Hepatocyte (in vitro differentiated cells): ENCODE measurements at regions not wholly inside any gene's neighbourhood (a gene's known extent, or its start where the extent isn't known, plus 50 kb on each side); places are given as distances from the start of the nearest gene placed in this dataset.

Source experiments
- EZH2 ChIP-seq: fragments of 200-600 bp; sonication (generic); IDR thresholded peaks from 2 replicates; pipeline ENCODE4 v1.6.1; 2016; ENCODE audit warnings: antibody characterized with exemption, mild to moderate bottlenecking, borderline replicate concordance
- EZH2phosphoT487 ChIP-seq: fragments of 200-600 bp; sonication (generic); IDR thresholded peaks from one replicate; pipeline ENCODE4 v1.6.1; 2018; ENCODE audit warnings: antibody characterized with exemption, mild to moderate bottlenecking, low read depth, moderate library complexity; ENCODE audit not compliant: unreplicated experiment, severe bottlenecking
- TF ChIP-seq, protein P1 (sequence below): fragments of 200-600 bp; sonication (generic); IDR thresholded peaks from 2 replicates; pipeline ENCODE4 v1.5.1; 2016; ENCODE audit warnings: antibody characterized with exemption, mild to moderate bottlenecking; ENCODE audit not compliant: poor library complexity

DNA sequence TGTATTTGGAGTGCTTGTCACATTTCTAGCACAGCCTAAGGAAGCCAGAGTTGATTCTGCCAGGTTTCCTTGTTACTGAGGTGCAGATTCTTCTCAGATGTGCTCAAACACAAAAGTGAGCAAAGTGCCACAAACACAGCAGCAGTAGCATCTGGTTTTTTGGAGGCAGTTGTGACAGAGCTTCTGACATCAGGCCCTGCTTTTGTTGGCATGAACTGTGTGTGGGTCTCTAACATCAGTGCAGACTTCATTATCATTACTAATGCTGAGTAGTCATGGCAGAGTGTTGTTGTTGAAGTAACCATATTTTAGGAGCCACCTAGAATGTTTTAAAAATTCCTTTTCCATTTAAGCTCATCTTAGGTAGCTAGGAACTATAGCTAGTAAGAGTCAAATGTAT is 656.6 kb downstream of the ANKRD50 start:
- TF ChIP-seq EZH2phosphoT487: no peak
- TF ChIP-seq, protein P1, sequence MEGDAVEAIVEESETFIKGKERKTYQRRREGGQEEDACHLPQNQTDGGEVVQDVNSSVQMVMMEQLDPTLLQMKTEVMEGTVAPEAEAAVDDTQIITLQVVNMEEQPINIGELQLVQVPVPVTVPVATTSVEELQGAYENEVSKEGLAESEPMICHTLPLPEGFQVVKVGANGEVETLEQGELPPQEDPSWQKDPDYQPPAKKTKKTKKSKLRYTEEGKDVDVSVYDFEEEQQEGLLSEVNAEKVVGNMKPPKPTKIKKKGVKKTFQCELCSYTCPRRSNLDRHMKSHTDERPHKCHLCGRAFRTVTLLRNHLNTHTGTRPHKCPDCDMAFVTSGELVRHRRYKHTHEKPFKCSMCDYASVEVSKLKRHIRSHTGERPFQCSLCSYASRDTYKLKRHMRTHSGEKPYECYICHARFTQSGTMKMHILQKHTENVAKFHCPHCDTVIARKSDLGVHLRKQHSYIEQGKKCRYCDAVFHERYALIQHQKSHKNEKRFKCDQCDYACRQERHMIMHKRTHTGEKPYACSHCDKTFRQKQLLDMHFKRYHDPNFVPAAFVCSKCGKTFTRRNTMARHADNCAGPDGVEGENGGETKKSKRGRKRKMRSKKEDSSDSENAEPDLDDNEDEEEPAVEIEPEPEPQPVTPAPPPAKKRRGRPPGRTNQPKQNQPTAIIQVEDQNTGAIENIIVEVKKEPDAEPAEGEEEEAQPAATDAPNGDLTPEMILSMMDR: no peak
- TF ChIP-seq EZH2: no peak
